SK-N-SH treated with all-trans-retinoic acid at 6 μM for 48 hours (cell line): ENCODE measurements at regions not wholly inside any gene's neighbourhood (a gene's known extent, or its start where the extent isn't known, plus 50 kb on each side); places are given as distances from the start of the nearest gene placed in this dataset.

Experiments used
- ARNTL ChIP-seq: fragments of 450-650 bp; formaldehyde crosslinking; IDR thresholded peaks from 2 replicates; pipeline ENCODE4 v1.5.0; 2020; ENCODE audit warnings: low read depth, mild to moderate bottlenecking, moderate library complexity, borderline replicate concordance
- CREB5 ChIP-seq: fragments of 250-450 bp; sonication (Bioruptor Pico); IDR thresholded peaks from 2 replicates; pipeline ENCODE4 v1.5.1; 2020; ENCODE audit warnings: low read depth, mild to moderate bottlenecking, moderate library complexity
- ZFP3 ChIP-seq: fragments of 250-450 bp; sonication (Bioruptor Pico); IDR thresholded peaks from 2 replicates; pipeline ENCODE4 v1.5.0; 2020; ENCODE audit warnings: mild to moderate bottlenecking, moderate library complexity

- TF ChIP-seq ARNTL (CRISPR knock-in tag): no peak
- TF ChIP-seq ZFP3: no peak
- no peak for TF ChIP-seq CREB5 (CRISPR knock-in tag)
Observed at GRCh38 chr10:86583983-86584382, 62.4 kb upstream of the WAPL start.
